Duodenal mucosa (tissue), 2 donors: ENCODE measurements at regions not wholly inside any gene's neighbourhood (a gene's known extent, or its start where the extent isn't known, plus 50 kb on each side); places are given as distances from the start of the nearest gene placed in this dataset.

Experiments
- H3K27ac ChIP-seq: one replicate; pipeline ENCODE4 v1.7.0; 2013; ENCODE audit warnings: low read depth, low read length
- H3K27me3 ChIP-seq, 2 donors: one replicate each; pipeline ENCODE4 v1.7.0; 2013; ENCODE audit warnings: low read length in 2 of 2, control low read depth in 1 of 2; ENCODE audit not compliant: insufficient read depth in 2 of 2, control insufficient read depth in 1 of 2
- H3K36me3 ChIP-seq, 2 donors: one replicate each; pipeline ENCODE4 v1.7.0; 2013; ENCODE audit warnings: low read length in 2 of 2, control low read depth in 1 of 2; ENCODE audit not compliant: insufficient read depth in 2 of 2, control insufficient read depth in 1 of 2
- H3K4me1 ChIP-seq, 2 donors: one replicate each; pipeline ENCODE4 v1.7.0; 2013; ENCODE audit warnings: low read length in 2 of 2, control low read depth in 1 of 2; ENCODE audit not compliant: insufficient read depth in 2 of 2, control insufficient read depth in 1 of 2
- H3K4me3 ChIP-seq, 2 donors: one replicate each; pipeline ENCODE4 v1.7.0; 2013; ENCODE audit warnings: low read length in 2 of 2, low read depth in 1 of 2
- H3K9ac ChIP-seq, 2 donors: one replicate each; pipeline ENCODE4 v1.7.0; 2013; ENCODE audit warnings: low read length in 2 of 2, low read depth in 1 of 2
- H3K9me3 ChIP-seq, 2 donors: one replicate each; pipeline ENCODE4 v1.7.0; 2013; ENCODE audit warnings: low read length in 2 of 2, control low read depth in 1 of 2; ENCODE audit not compliant: control insufficient read depth in 1 of 2

- H3K36me3 ChIP-seq = no peaks in the 10 kb centered on the region
- H3K27me3 ChIP-seq = no peaks in the 10 kb centered on the region
- H3K27ac ChIP-seq = no peak overlapping the region
- H3K4me3 ChIP-seq = no peak overlapping the region
- H3K9ac ChIP-seq = no peak overlapping the region
- no peaks in the 10 kb centered on the region for H3K9me3 ChIP-seq
- no peaks in the 10 kb centered on the region for H3K4me1 ChIP-seq
These were observed 92.9 kb upstream of the BARHL2 start for GRCh38 chr1:90809996-90810395.

- H3K36me3 ChIP-seq = no peaks in the 10 kb centered on the region
- no peak overlapping the region for H3K9ac ChIP-seq
- no peak overlapping the region for H3K27ac ChIP-seq
- no peaks in the 10 kb centered on the region for H3K27me3 ChIP-seq
- H3K9me3 ChIP-seq = no peaks in the 10 kb centered on the region
- no peak overlapping the region for H3K4me3 ChIP-seq
- no peaks in the 10 kb centered on the region for H3K4me1 ChIP-seq
These were observed 92.0 kb upstream of the BARHL2 start for GRCh38 chr1:90809093-90809492.

GRCh38 chr1:90807329-90807728 is 90.2 kb upstream of the BARHL2 start:
- H3K4me3 ChIP-seq = no peak overlapping the region
- no peak overlapping the region for H3K27ac ChIP-seq
- no peaks in the 10 kb centered on the region for H3K36me3 ChIP-seq
- H3K9me3 ChIP-seq = no peaks in the 10 kb centered on the region
- no peaks in the 10 kb centered on the region for H3K4me1 ChIP-seq
- no peak overlapping the region for H3K9ac ChIP-seq
- H3K27me3 ChIP-seq = no peaks in the 10 kb centered on the region

- Histone ChIP-seq H3K9me3 (no peaks in the 10 kb centered on the region), H3K9ac (no peak overlapping the region), H3K36me3 (no peaks in the 10 kb centered on the region), H3K27me3 (no peaks in the 10 kb centered on the region), H3K4me1 (no peaks in the 10 kb centered on the region), H3K4me3 (no peak overlapping the region), H3K27ac (no peak overlapping the region)
These were observed 85.5 kb upstream of the BARHL2 start for GRCh38 chr1:90802622-90803021.

- no peaks in the 10 kb centered on the region for H3K27me3 ChIP-seq
- H3K9me3 ChIP-seq = no peaks in the 10 kb centered on the region
- no peak overlapping the region for H3K27ac ChIP-seq
- no peak overlapping the region for H3K4me3 ChIP-seq
- H3K4me1 ChIP-seq = no peaks in the 10 kb centered on the region
- H3K9ac ChIP-seq = no peak overlapping the region
- no peaks in the 10 kb centered on the region for H3K36me3 ChIP-seq
These were observed 83.1 kb upstream of the BARHL2 start for GRCh38 chr1:90800012-90800717.

GRCh38 chr1:90799326-90799725 is 82.2 kb upstream of the BARHL2 start:
- Histone ChIP-seq H3K9ac (no peak overlapping the region), H3K36me3 (no peaks in the 10 kb centered on the region), H3K4me1 (no peaks in the 10 kb centered on the region), H3K4me3 (no peak overlapping the region), H3K27ac (no peak overlapping the region), H3K27me3 (no peaks in the 10 kb centered on the region), H3K9me3 (no peaks in the 10 kb centered on the region)

GRCh38 chr1:90798883-90799282 is 81.8 kb upstream of the BARHL2 start:
- no peaks in the 10 kb centered on the region for H3K9me3 ChIP-seq
- H3K27me3 ChIP-seq = no peaks in the 10 kb centered on the region
- no peaks in the 10 kb centered on the region for H3K36me3 ChIP-seq
- H3K4me1 ChIP-seq = no peaks in the 10 kb centered on the region
- H3K27ac ChIP-seq = no peak overlapping the region
- H3K9ac ChIP-seq = no peak overlapping the region
- H3K4me3 ChIP-seq = no peak overlapping the region

- Histone ChIP-seq H3K9ac (no peak overlapping the region), H3K4me1 (no peaks in the 10 kb centered on the region), H3K27ac (no peak overlapping the region), H3K4me3 (no peak overlapping the region), H3K36me3 (no peaks in the 10 kb centered on the region), H3K27me3 (no peaks in the 10 kb centered on the region), H3K9me3 (no peaks in the 10 kb centered on the region)
These were observed 81.2 kb upstream of the BARHL2 start for GRCh38 chr1:90798344-90798743.

- Histone ChIP-seq H3K27ac (no peak overlapping the region), H3K4me3 (no peak overlapping the region), H3K9ac (no peak overlapping the region), H3K27me3 (no peaks in the 10 kb centered on the region), H3K36me3 (no peaks in the 10 kb centered on the region), H3K4me1 (no peaks in the 10 kb centered on the region), H3K9me3 (no peaks in the 10 kb centered on the region)
These were observed 78.3 kb upstream of the BARHL2 start for GRCh38 chr1:90795431-90795830.

GRCh38 chr1:90786709-90787108 is 69.6 kb upstream of the BARHL2 start:
- H3K9ac ChIP-seq = no peak overlapping the region
- no peaks in the 10 kb centered on the region for H3K27me3 ChIP-seq
- H3K4me1 ChIP-seq = no peaks in the 10 kb centered on the region
- H3K9me3 ChIP-seq = no peaks in the 10 kb centered on the region
- H3K36me3 ChIP-seq = no peaks in the 10 kb centered on the region
- no peak overlapping the region for H3K27ac ChIP-seq
- no peak overlapping the region for H3K4me3 ChIP-seq
